Activated T-helper 1 cell treated with anti-CD3 and anti-CD28 coated beads, Interleukin-2, amount 50 U/mL, for 16 hours (primary cell): ENCODE measurements at regions not wholly inside any gene's neighbourhood (a gene's known extent, or its start where the extent isn't known, plus 50 kb on each side); places are given as distances from the start of the nearest gene placed in this dataset.

ENCODE experiments used
- DNase-seq, 2 donors: peaks; one replicate each; pipeline ENCODE4 v3.0.0-alpha.2; 2020; ENCODE audit warnings: low read depth in 1 of 2, low spot score in 1 of 2

- no peak for DNase-seq
These were observed 2180.6 kb upstream of the CELF4 start for GRCh38 chr18:39746201-39746600.

DNA sequence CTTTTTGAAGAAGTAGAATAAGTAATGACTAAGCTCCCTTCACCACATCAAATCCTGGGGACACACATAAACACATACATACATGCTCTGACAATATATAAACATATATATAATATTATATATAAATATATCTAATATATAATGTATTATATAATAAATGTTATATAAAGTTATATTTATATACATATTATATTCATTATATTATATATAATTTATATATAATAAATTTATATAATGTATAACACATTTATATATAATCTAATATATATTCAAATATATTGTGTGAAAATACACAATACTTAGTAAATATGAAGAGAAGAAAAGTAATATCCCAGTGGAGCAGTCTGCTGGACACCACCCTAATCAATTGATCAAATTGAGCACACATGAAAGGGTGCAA lies 2177.9 kb upstream of the CELF4 start:
- DNase-seq: no peak

- DNase-seq: no peak
These were observed 2176.3 kb upstream of the CELF4 start for GRCh38 chr18:39741755-39742466.

DNA sequence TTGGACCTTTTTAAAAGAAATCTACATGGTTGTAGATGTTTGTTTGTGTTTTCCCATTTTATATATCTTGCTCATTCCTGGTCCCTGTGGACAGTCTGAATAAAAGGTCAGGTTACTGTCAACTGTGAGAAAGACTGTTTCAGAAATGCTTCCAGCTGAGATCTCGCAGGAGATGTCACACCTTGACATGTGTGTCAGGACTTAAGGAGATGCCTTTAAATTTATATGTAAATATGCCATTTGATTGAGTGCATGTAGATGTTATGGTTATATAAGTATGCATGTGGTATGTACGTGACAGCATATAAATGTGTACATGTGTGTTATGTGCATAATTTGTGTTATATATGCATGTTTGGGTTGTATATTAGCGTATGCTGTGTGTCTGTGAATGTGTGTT lies 2172.3 kb upstream of the CELF4 start:
- no peak for DNase-seq

DNA sequence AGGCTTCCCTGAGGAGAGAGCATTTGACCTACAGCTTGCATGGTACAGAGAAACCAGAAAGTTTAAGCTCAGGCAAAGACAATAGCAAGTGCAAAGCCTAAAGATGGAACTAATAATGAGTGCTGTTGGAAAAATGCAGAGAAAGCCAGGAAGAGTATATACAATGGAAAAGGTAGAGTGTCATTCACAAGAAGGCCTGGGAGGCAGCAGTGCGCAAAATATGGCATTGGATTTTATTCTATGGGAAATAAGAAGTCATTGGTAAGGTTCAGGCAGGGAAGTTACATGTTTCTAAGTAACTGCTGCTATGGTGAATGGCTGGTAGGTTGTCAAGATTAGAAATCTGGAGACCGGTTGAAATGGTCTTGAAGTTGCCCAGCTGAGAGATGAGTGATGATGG lies 2167.3 kb upstream of the CELF4 start:
- DNase-seq: no peak

- no peak for DNase-seq
These were observed 2165.0 kb upstream of the CELF4 start for GRCh38 chr18:39730606-39731005.

DNA sequence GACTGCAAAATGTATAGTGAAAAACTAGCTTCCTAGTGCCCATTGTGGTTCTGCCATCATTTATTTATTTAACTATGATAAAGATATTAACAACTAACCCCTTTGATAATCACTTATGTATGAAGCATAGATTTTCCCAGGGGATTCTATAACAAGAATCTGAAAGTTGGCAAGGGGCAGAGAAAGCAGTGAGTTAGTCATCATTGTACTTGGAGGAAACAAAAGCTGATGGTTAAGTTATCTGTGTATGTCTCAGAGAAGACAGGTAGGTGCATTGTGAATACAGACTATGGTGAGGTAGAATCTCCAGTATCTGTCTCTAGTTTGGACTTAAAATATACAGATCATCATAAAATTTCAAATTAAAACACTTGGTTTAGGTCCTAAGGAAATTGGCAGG lies 2159.1 kb upstream of the CELF4 start:
- no peak for DNase-seq

DNA sequence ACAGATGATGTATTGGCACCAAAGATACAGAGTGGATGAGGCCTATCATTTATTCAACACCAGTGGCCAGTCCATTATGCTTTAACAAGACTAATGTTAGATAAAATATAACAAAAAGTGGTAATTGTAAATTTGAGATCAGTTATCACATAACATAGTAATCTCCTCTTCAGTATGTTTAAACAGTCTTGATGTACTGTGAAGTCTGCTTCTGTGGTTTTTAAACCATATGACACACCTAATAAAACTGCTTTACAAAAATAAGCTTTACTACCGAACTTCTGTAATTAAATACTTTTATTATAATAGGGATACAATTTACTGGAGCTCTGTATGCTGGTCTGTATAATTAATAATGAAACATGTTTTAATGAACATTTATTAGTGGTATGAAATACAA lies 2156.1 kb upstream of the CELF4 start:
- no peak for DNase-seq

GRCh38 chr18:39713961-39714360 lies 2148.4 kb upstream of the CELF4 start:
- DNase-seq: no peak

DNA sequence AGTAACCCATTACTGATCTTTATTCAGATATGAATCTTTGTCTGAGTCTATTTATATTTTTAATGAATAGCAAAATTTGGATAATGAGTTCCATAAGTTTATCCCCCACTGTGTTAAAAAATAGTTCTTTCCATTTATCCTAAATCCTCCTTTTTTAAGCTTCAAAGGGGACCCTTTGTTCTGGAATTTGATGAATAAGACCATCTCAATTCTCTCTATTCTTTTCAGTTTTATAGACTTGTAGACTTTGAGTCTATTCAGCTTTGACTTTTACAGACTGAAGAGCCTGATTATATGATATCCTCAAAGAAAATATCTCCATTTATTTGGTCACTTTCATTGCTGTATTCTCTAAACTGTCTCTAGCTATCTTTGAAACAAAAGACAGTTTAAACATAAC lies 2146.1 kb upstream of the CELF4 start:
- DNase-seq: no peak

DNA sequence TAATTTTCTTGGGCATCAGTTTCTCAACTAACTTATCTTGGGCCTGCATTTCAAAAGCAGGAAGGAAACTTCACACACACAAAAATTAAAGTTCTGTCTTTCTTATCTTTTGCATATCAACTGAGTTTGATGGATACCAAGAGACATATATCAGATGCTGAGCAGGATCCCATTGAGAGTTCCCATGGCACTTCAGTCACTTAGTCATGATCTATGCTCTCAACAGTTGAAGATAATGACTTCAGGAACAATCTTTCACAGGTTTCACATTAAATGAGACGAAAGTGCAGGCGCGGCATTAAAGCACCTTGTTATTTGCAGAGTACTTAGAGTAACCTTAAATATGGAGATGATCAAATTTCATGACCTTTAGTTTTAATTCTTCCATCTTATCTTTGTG lies 2139.8 kb upstream of the CELF4 start:
- DNase-seq: no peak

DNA sequence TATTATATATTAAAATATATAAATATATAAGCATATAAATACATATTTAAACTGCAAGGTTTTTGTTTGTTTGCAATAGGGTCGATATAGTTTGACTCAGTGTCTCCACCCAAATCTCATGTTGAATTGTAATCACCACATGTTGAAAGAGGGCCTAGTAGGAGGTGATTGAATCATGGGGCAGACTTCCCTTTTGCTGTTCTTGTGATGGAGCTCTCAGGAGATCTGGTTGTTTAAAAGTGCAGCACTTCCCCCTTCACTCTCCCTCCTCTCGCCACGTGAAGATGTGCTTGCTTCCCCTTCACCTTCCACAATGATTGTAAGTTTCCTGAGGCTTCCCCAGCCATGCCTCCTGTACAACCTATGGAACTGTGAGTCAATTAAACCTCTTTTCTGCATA lies 2137.3 kb upstream of the CELF4 start:
- no peak for DNase-seq

- no peak for DNase-seq
These were observed 2136.2 kb upstream of the CELF4 start for GRCh38 chr18:39701839-39702238.

- DNase-seq: no peak
These were observed 2135.6 kb upstream of the CELF4 start for GRCh38 chr18:39701055-39701783.

DNA sequence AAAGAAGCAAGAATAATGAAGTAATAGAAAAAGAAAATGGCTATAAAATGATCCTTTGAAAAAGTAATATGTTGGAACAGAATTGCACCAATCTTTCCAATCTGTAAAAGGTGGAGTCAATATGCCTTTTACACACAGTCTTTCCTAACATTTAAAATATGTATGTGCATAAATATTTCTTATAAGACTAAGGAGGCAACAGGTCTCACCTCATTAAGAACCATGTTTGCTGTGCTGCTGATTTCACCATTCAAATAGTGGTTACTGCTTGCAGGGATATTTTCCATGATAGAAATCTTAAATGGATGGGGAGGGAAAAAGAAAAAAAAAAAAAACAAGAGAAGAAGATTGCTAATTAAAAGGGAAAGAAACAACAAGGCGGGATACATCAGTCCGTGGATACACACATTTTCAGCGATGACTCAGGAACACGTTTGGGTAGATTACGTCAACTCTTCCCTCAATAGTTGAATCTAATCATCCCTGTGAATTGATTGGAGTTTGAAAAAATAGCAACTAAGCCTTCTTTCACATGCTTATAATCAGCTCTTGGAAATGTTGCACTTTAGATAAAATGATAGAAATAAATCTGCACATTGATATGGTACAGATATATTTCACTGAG lies 2133.9 kb upstream of the CELF4 start:
- DNase-seq: no peak

DNA sequence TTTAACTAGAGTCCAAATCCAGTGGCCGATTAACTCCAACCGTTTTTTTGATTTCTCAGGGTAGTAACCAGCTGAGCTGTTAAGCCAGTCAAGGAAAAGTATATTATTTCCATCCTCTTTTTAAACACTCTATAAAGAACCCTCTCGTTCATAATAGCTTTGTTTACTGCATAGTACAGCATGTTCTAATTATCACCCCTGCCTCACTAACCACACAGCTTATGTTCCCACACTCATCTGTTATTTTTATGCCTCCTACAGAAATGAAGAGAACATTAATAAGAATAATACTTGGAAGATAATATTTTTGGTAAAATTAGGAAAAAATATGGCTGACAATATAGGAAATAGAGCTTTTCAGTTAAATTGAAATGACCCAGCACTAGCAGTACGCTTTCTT lies 2132.8 kb upstream of the CELF4 start:
- no peak for DNase-seq

- DNase-seq: no peak
These were observed 2127.8 kb upstream of the CELF4 start for GRCh38 chr18:39693359-39693758.

DNA sequence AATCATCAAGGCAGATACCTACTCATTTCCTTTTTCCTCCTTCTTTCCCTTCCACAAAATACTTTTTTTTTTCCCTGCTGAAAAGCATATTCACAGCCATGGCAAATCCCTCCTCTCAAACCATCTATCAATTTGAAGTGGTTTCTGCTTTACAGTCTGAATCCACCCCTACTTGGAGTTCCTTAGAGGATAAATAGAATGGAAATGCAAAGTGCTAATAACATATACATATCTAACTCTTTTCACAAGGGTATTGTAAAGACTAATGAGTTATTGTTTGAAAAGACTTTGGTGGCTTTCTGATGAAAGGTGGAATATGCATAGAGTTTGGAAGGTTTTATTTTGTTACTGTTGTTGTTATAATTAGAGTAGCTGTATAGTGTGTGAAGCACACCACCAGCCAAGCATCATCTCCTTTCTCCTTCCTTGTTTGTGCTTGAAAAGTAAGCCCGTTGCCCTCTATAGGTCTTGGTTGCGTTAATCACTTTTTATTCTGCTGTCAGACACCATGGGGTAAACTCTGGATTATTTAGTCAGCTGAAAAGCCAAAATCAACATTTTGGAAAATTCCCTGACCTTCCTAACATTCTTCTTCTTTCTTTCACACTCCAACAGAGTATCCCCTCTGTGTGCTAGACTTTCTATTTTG lies 2126.9 kb upstream of the CELF4 start:
- no peak for DNase-seq

DNA sequence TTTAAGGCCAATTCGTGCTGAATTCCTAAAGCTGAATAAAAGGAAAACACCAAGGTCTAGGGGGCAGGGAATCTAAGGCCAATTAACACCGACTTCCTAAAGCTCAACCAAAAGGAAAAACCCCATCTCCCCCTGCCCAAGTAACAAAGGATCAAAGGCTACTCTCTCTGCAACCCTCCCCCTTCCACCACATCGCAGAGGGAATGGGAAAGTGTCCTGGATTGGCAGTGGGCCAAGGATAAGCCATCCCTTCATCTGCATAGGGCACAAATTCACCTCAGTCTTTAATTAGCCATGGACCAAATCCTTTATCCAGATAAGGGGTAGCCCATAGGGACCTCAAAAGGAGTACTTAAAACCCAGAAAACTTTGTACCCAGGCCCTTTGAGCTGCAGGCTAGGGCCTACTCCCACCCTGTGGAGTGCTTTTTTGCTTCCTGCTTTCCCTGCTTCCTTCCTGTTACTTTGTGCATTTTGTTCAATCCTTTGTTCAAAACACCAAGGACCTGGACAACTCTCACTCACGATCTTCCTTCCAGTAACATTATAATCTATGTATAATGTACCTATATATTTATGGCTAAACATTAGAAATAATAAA lies 2119.8 kb upstream of the CELF4 start:
- DNase-seq: no peak

DNA sequence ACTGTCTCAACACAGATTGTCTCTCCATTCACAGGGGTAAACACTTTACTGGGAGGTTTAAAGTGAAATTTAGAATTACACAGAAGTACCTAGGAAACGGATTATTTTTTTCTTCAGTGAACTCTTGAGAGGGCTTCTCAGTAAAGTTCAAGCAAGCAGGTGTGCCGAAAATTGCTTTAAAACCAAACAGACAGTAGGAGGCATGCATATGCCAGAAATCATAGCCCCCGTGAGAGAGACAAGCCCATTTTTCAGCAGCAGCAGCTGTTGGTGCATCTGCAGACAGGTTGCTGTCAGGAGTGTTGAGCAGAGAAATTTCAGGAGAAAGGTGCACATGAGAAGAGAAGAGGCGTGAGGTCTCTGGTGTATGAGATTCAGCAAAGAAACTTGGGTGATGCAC lies 2115.5 kb upstream of the CELF4 start:
- no peak for DNase-seq

- no peak for DNase-seq
These were observed 2110.3 kb upstream of the CELF4 start for GRCh38 chr18:39675906-39676305.

GRCh38 chr18:39675368-39675767 lies 2109.8 kb upstream of the CELF4 start:
- DNase-seq: no peak
